Adipose tissue (tissue), 3 donors: ENCODE measurements at regions not wholly inside any gene's neighbourhood (a gene's known extent, or its start where the extent isn't known, plus 50 kb on each side); places are given as distances from the start of the nearest gene placed in this dataset.

Source experiments
- H3K27ac ChIP-seq: one replicate; pipeline ENCODE4 v1.5.1; 2013; ENCODE audit warnings: low read depth, low read length
- WGBS, 3 donors: extraction: QIAGEN DNeasy Blood & Tissue Kit; methylation state at CpG; one replicate each; pipeline ENCODE4 v1.1.7; 2013; 5-methylcytosine and 5-hydroxymethylcytosine counted together
- donor health status: healthy with polysubstance abuse.
- donor health status: Bipolar disorder and iron deficiency.
- donor health status: healthy.

DNA sequence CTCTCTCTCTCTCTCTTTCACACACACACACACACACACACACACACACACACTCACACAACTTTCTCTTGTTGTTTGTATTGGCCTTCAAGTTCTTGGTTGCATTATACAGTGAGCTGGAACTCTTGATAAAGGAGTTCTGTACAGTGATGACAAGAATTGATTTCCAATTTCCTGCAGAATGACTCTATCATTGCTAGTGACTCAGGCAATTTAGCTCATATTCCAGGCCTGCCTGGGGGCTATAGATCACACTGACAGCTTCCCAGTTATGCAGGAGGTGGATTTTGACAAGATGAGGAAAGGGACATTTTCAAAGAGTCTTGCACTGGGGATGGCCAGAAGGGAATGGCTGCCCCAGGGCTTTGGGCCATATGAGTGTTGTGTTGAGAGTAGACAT is 508.8 kb downstream of the TYW1 start:
- no peak overlapping the region for H3K27ac ChIP-seq

DNA sequence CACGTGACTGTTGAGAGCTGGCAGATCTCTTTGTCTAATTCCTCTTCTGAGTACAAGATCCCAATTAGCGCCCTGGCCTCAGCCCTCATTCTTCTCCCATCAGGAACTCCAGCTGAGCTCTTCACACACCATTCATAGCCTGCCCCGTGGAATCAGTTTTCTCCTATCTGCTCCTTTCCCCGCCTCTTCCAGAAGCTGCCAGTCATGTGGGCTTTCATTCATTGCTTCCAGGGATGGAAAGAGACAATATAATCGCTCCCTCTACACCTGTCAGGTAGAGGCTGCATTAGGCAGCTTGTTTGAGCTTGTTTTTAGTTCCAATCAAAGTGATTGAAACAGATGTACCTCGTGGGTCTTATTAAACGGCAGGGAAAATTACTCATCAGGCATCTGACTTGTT is 515.8 kb downstream of the TYW1 start:
- WGBS, 3 donors, result 19 to 72% (median 65%) methylated on average over 7 of the region's 7 CpGs
- H3K27ac ChIP-seq, result no peak overlapping the region

DNA sequence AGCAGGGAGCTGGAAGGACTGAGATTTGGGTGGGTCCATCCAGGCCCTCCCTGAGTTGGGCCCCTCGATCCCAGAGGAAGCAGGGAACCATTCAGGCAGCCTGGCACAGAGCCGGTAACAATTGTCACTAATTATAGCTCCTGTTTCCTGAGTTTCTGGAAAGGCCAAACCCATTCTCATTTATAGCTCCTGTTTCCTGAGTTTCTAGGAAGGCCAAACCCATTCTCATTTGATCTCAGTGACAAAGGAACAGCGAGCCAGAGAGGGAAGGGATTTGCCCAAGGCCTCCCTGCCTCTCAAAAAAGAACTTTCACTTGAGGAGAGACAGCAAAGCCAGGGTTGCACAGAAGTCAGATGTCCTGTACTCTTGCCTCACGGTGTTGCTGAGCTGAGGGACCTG is 521.9 kb downstream of the TYW1 start:
- no peak overlapping the region for H3K27ac ChIP-seq
- WGBS, 3 donors, result 28 to 32% (median 29%) methylated on average over 4 of the region's 4 CpGs

GRCh38 chr7:67519171-67519570 is 522.5 kb downstream of the TYW1 start:
- H3K27ac ChIP-seq, result no peak overlapping the region
- 69 to 81% (median 73%) methylated on average over 3 of the region's 3 CpGs for WGBS, 3 donors

GRCh38 chr7:67522504-67522903 is 525.9 kb downstream of the TYW1 start:
- 67 to 94% (median 91%) methylated on average over 3 of the region's 3 CpGs for WGBS, 3 donors
- no peak overlapping the region for H3K27ac ChIP-seq

DNA sequence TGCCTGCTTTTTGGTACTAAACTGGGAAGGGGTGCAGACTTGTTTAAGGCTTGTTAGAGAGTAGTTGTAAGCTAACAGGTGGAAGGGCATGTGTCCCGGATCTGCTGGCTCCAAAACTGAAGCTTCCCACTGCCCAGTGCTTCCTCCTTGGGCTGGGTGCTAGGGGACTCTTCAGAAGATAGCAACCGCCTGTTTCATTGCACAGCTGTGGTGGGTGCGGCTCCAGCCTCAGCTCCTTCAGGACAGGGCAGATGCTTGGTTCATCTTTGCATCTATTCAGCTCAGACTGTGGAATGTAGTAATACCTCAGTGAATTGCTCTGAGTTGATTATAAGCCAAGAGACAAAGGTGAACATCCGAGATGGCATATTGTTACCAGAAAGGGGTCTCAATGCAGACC is 527.1 kb downstream of the TYW1 start:
- no peak overlapping the region for H3K27ac ChIP-seq
- WGBS, 3 donors, result 68 to 88% (median 81%) methylated on average over 4 of the region's 4 CpGs

- 38 to 67% (median 62%) methylated on average over 4 of the region's 4 CpGs for WGBS, 3 donors
- no peak overlapping the region for H3K27ac ChIP-seq
Observed at GRCh38 chr7:67525588-67525987, 529.0 kb downstream of the TYW1 start.

- 67 to 92% (median 83%) methylated on average over 8 of the region's 8 CpGs for WGBS, 3 donors
Observed at GRCh38 chr7:67535241-67535989, 538.8 kb downstream of the TYW1 start.

GRCh38 chr7:67542916-67543315 is 546.3 kb downstream of the TYW1 start:
- 89 to 95% (median 93%) methylated on average over 8 of the region's 8 CpGs for WGBS, 3 donors
- H3K27ac ChIP-seq, result no peak overlapping the region

More at GRCh38 chr7:67535241-67535989, 538.8 kb downstream of the TYW1 start:
- no peak overlapping the region for H3K27ac ChIP-seq

GRCh38 chr7:67547183-67547907 is 550.7 kb downstream of the TYW1 start:
- no peak overlapping the region for H3K27ac ChIP-seq
- WGBS, 3 donors, result 80 to 88% (median 86%) methylated on average over 7 of the region's 7 CpGs

DNA sequence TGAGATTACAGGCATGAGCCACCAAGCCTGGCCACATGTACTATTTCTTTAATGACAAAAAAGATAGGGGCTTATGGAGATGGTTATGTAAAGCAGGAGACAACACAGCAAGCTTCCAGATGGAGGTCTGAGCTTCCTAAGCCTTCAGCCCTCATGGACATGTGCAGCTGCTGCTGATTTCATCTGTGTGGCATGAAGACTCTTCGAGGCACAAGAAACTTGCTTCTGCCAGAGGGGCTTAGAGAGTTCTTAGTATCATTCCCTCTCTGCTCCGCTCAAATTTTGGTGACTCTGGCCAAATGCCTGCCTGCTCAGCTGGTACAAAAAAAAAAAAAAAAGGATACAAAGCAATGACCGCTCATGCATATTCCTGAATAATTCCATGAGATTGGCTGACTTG is 552.5 kb downstream of the TYW1 start:
- 92 to 95% (median 93%) methylated on average over 3 of the region's 3 CpGs for WGBS, 3 donors
- H3K27ac ChIP-seq, result no peak overlapping the region

- no peak overlapping the region for H3K27ac ChIP-seq
- WGBS, 3 donors, result 28 to 91% (median 85%) methylated on average over 13 of the region's 13 CpGs
Observed at GRCh38 chr7:67550801-67551436, 554.3 kb downstream of the TYW1 start.

DNA sequence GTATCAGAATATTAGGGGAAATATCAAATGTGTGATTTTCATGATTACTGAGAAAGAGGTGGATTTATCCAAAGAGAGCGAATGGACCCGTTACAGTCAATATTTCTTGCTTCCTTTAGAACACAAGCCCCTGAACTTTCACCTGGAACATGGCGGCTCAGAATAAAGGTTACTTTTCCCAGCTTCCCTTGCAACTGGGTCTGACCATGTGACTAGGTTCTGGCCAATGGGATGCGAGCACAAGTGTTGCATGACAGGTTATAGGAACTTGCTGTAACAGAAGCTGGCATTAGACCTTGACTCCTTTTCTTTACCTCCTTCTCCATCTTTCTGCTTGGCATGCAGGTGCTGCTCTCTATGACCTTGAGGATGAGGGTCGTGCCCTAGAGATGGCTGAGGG is 556.1 kb downstream of the TYW1 start:
- no peak overlapping the region for H3K27ac ChIP-seq
- WGBS, 3 donors, result 80 to 89% (median 85%) methylated on average over 5 of the region's 5 CpGs

GRCh38 chr7:67553378-67553777 is 556.7 kb downstream of the TYW1 start:
- WGBS, 3 donors, result 65 to 83% (median 76%) methylated on average over 5 of the region's 5 CpGs
- no peak overlapping the region for H3K27ac ChIP-seq

DNA sequence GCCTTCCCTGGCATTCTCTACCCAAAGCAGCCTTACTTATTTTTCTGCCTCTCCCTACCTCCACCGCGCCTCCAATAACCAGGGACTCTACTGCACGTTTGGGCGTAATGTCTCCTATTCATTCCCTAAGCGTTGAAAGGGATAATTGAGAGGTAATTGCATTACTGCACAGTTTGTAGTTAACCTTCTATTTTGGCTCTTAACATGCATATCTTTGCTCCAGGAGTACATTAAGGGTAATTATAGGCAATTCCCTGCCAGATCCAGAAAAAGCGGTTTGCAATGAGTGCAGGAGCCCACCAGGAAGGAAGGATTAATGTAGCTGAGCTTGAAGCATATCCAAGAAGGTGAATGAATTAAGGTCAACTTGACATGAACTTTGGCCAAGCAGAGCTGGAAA is 558.4 kb downstream of the TYW1 start:
- no peak overlapping the region for H3K27ac ChIP-seq
- 59 to 73% (median 67%) methylated on average over 6 of the region's 6 CpGs for WGBS, 3 donors

GRCh38 chr7:67564959-67565358 is 568.3 kb downstream of the TYW1 start:
- no peak overlapping the region for H3K27ac ChIP-seq
- WGBS, 3 donors, result 44 to 66% (median 52%) methylated on average over 4 of the region's 4 CpGs

GRCh38 chr7:67566101-67566500 is 569.5 kb downstream of the TYW1 start:
- no peak overlapping the region for H3K27ac ChIP-seq
- WGBS, 3 donors, result 66 to 71% (median 68%) methylated on average over 4 of the region's 4 CpGs

- H3K27ac ChIP-seq, result no peak overlapping the region
- 60 to 87% (median 76%) methylated on average over 7 of the region's 7 CpGs for WGBS, 3 donors
Observed at GRCh38 chr7:67571026-67571545, 574.5 kb downstream of the TYW1 start.

DNA sequence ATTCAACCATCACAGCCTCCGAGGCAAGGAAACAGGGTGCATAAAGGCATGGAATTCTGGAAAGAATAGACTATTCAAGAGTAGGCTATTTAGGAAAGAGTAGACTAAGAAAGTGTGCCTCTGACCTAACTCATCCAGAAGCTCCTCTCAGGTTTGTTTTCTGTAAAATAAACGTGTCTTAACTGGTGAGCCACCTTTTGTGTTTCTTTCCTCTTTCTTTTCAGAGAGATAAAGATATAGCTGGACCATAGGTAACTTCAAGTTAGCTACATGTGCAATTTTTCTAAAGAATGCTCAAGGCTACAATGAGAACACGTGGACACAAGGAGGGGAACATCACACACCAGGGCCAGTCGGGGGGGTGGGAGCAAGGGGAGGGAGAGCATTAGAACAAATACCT is 577.0 kb downstream of the TYW1 start:
- WGBS, 3 donors, result 62 to 78% (median 75%) methylated on average over 4 of the region's 4 CpGs
- no peak overlapping the region for H3K27ac ChIP-seq
